ENCODE measurements at regions not wholly inside any gene's neighbourhood (a gene's known extent, or its start where the extent isn't known, plus 50 kb on each side); places are given as distances from the start of the nearest gene placed in this dataset.
A peak's percentile ranks its signal among the peaks of the same experiment; 100 is the strongest.

DNA sequence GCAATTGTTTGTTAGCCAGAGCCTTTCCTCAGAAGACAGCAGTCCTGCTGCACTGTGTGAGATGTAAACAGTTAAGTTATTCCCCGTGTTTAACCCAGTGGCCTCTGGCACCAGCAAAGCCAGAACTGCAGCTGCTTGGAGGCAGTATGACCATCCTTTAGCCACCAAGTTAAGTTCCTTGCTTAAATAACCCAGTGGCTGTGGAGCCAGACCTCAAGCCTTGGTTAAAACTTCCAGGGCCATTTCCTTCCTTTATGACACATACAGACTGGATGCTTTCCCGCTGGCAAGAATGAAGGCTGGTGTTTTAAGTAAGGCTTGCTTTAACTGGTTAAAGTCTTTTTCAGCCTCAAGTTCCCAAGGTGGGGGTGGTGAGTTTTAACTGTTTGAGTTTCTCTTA lies 379.8 kb downstream of the DCAF12L2 start:
- 46% methylated on average over 2 of the region's 2 CpGs; no CpG with 5 or more reads in 1 of the 2 experiments for WGBS, 2 experiments (ENCODE audit: insufficient coverage in 1 of 2, insufficient read length in 1 of 2)
- Mint-ChIP-seq H3K36me3 (ENCODE audit: low read depth) (no peaks in the 10 kb centered on the region), H3K9me3 (peaks cover 41% of the 10 kb centered on the region)

DNA sequence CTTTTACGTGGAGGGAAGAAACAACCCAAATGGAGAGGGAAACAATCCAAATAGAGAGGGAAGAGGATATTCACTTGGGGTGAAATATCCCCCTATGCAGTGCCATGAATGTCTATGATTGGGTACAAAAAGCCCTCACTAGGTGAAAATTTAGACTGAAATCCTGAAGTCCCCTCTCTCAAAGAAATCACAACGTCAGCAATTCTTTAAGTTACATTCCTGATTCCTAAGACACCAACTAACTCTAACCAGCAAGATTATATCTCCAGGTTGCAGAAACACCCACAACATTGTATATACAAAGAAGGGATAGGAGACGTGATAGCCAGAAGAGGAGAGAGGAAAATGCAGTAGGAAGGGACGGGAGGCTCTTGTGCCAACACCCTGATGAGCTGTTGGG lies 374.3 kb downstream of the DCAF12L2 start:
- Mint-ChIP-seq H3K36me3 (ENCODE audit: low read depth) (no peaks in the 10 kb centered on the region), H3K4me3 (no peak overlapping the region), H3K4me1 (no peaks in the 10 kb centered on the region), H3K27me3 (ENCODE audit: insufficient read depth) (no peaks in the 10 kb centered on the region), H3K9me3 (peaks cover 44% of the 10 kb centered on the region), H3K27ac (no peak overlapping the region)
- H3K4me3 ChIP-seq (ENCODE audit: low read length), result no peak overlapping the region
- H3K27me3 ChIP-seq (ENCODE audit: control insufficient read depth, insufficient read depth, low read length, poor library complexity, severe bottlenecking), result no peaks in the 10 kb centered on the region
- H3K27ac ChIP-seq (ENCODE audit: low read depth, low read length), result no peak overlapping the region
- TF ChIP-seq, protein P1, sequence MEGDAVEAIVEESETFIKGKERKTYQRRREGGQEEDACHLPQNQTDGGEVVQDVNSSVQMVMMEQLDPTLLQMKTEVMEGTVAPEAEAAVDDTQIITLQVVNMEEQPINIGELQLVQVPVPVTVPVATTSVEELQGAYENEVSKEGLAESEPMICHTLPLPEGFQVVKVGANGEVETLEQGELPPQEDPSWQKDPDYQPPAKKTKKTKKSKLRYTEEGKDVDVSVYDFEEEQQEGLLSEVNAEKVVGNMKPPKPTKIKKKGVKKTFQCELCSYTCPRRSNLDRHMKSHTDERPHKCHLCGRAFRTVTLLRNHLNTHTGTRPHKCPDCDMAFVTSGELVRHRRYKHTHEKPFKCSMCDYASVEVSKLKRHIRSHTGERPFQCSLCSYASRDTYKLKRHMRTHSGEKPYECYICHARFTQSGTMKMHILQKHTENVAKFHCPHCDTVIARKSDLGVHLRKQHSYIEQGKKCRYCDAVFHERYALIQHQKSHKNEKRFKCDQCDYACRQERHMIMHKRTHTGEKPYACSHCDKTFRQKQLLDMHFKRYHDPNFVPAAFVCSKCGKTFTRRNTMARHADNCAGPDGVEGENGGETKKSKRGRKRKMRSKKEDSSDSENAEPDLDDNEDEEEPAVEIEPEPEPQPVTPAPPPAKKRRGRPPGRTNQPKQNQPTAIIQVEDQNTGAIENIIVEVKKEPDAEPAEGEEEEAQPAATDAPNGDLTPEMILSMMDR (conservative IDR thresholded peaks at IDR 0.05), result no peak
- no peak for DNase-seq
- no peak overlapping the region for H3K9ac ChIP-seq (ENCODE audit: extremely low read depth, low read length, poor library complexity, severe bottlenecking)
- H3K4me1 ChIP-seq (ENCODE audit: control insufficient read depth, insufficient read depth, low read length), result no peaks in the 10 kb centered on the region
- peaks cover 9% of the 10 kb centered on the region for H3K9me3 ChIP-seq (ENCODE audit: control insufficient read depth, low read length)
- 90% methylated on average over 4 of the region's 4 CpGs; no CpG with 5 or more reads in 1 of the 2 experiments for WGBS, 2 experiments (ENCODE audit: insufficient coverage in 1 of 2, insufficient read length in 1 of 2)
- no peaks in the 10 kb centered on the region for H3K36me3 ChIP-seq (ENCODE audit: control insufficient read depth, insufficient read depth, low read length)

More for the DNA sequence above, 379.8 kb downstream of the DCAF12L2 start:
- Histone ChIP-seq H3K36me3 (ENCODE audit: control insufficient read depth, insufficient read depth, low read length) (no peaks in the 10 kb centered on the region), H3K27ac (ENCODE audit: low read depth, low read length) (no peak overlapping the region), H3K4me3 (ENCODE audit: low read length) (no peak overlapping the region), H3K9me3 (ENCODE audit: control insufficient read depth, low read length) (peaks cover 9% of the 10 kb centered on the region), H3K27me3 (ENCODE audit: control insufficient read depth, insufficient read depth, low read length, poor library complexity, severe bottlenecking) (no peaks in the 10 kb centered on the region), H3K4me1 (ENCODE audit: control insufficient read depth, insufficient read depth, low read length) (no peaks in the 10 kb centered on the region), H3K9ac (ENCODE audit: extremely low read depth, low read length, poor library complexity, severe bottlenecking) (no peak overlapping the region)
- H3K4me3 Mint-ChIP-seq, result no peak overlapping the region
- peaks cover 23% of the 10 kb centered on the region for H3K4me1 Mint-ChIP-seq
- H3K27ac Mint-ChIP-seq, result peak overlapping the region; percentile 40
- H3K27me3 Mint-ChIP-seq (ENCODE audit: insufficient read depth), result no peaks in the 10 kb centered on the region
- TF ChIP-seq, protein P1 (conservative IDR thresholded peaks at IDR 0.05), result no peak
- DNase-seq, result no peak

DNA sequence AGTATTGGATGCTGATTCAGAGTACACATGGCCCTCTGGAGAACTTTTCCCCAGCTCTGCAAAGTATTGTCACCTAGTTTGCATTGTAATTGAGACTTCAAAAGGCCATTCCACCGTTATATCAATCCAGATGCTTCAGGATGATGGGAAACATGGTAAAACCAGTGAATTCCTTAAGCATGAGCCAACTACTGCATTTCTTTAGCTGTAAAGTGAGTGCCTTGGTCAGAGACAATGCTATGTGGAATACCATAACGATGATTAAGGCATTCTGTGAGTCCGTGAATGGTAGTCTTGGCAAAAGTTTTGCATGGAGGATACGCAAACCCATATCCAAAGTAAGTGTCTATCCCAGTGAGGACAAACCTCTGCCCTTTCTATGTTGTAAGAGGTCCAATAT lies 355.2 kb downstream of the DCAF12L2 start:
- DNase-seq, result no peak
- Histone ChIP-seq H3K4me3 (ENCODE audit: low read length) (no peak overlapping the region), H3K4me1 (ENCODE audit: control insufficient read depth, insufficient read depth, low read length) (no peaks in the 10 kb centered on the region), H3K9ac (ENCODE audit: extremely low read depth, low read length, poor library complexity, severe bottlenecking) (no peak overlapping the region), H3K27ac (ENCODE audit: low read depth, low read length) (no peak overlapping the region), H3K27me3 (ENCODE audit: control insufficient read depth, insufficient read depth, low read length, poor library complexity, severe bottlenecking) (no peaks in the 10 kb centered on the region), H3K9me3 (ENCODE audit: control insufficient read depth, low read length) (no peaks in the 10 kb centered on the region), H3K36me3 (ENCODE audit: control insufficient read depth, insufficient read depth, low read length) (no peaks in the 10 kb centered on the region)
- H3K27me3 Mint-ChIP-seq (ENCODE audit: insufficient read depth), result no peaks in the 10 kb centered on the region
- TF ChIP-seq, protein P1 (conservative IDR thresholded peaks at IDR 0.05), result no peak
- 0 to 71% methylated on average over 1 to 4 of the region's 4 CpGs for WGBS, 2 experiments (ENCODE audit: insufficient coverage in 1 of 2, insufficient read length in 1 of 2)
- H3K36me3 Mint-ChIP-seq (ENCODE audit: low read depth), result no peaks in the 10 kb centered on the region
- H3K4me1 Mint-ChIP-seq, result peaks cover 13% of the 10 kb centered on the region
- H3K4me3 Mint-ChIP-seq, result no peak overlapping the region
- no peak overlapping the region for H3K27ac Mint-ChIP-seq
- no peaks in the 10 kb centered on the region for H3K9me3 Mint-ChIP-seq

Measured in endodermal cell (in vitro differentiated cells).